ENCODE measurements at regions not wholly inside any gene's neighbourhood (a gene's known extent, or its start where the extent isn't known, plus 50 kb on each side); places are given as distances from the start of the nearest gene placed in this dataset.

- Histone ChIP-seq H4K5ac (ENCODE audit: insufficient read length, low read depth, low read length) (no peak overlapping the region), H4K20me1 (replicated peaks in 1 of 2; ENCODE audit: control insufficient read depth in 1 of 2, insufficient read depth in 2 of 2, low read length in 2 of 2) (no peaks in the 10 kb centered on the region), H3K18ac (ENCODE audit: extremely low read depth, low read length) (no peak overlapping the region), H3K9me3 (ENCODE audit: insufficient read depth in 2 of 2, low read depth in 1 of 2, low read length in 1 of 2) (no peaks in the 10 kb centered on the region), H3K56ac (replicated peaks; ENCODE audit: insufficient read length, low read depth, low read length) (no peak overlapping the region), H3K27me3 (replicated peaks in 1 of 4; ENCODE audit: control insufficient read depth in 3 of 4, extremely low read depth in 1 of 4, insufficient read depth in 3 of 4, low read length in 3 of 4) (no peaks in the 10 kb centered on the region), H2BK120ac (replicated peaks; ENCODE audit: low read depth, low read length) (no peak overlapping the region), H2BK12ac (ENCODE audit: low read depth, low read length) (no peak overlapping the region), H3K9ac (replicated peaks in 1 of 4; ENCODE audit: extremely low read depth in 1 of 4, low read depth in 3 of 4, low read length in 3 of 4) (no peak overlapping the region), H2BK5ac (ENCODE audit: low read depth, low read length) (no peak overlapping the region), H2AFZ (ENCODE audit: low read length) (no peak overlapping the region), H3K79me2 (ENCODE audit: control insufficient read depth in 1 of 2, insufficient read depth in 2 of 2, low read length in 2 of 2) (no peaks in the 10 kb centered on the region), H3K23me2 (ENCODE audit: low read depth, low read length) (no peaks in the 10 kb centered on the region), H4K8ac (ENCODE audit: extremely low read depth, insufficient read depth, low read length) (no peak overlapping the region), H2AK5ac (ENCODE audit: low read depth, low read length) (0 out of 2 replicates have a peak overlapping the region, but pooled peaks have one; percentile 66), H2BK20ac (ENCODE audit: low read length) (no peak overlapping the region), H3K4me1 (replicated peaks in 1 of 4; ENCODE audit: control insufficient read depth in 3 of 4, insufficient read depth in 4 of 4, low read length in 3 of 4) (peaks cover 0 to 4% (median 0%) of the 10 kb centered on the region in 4 experiments; a peak in 2 of 7 replicates), H3K36me3 (ENCODE audit: control insufficient read depth in 2 of 4, insufficient read depth in 4 of 4, low read length in 3 of 4) (no peaks in the 10 kb centered on the region), H3K4me2 (ENCODE audit: insufficient read depth in 1 of 2, low read depth in 2 of 2, low read length in 2 of 2) (no peak overlapping the region), H3K14ac (ENCODE audit: insufficient read length) (no peak overlapping the region), H3K27ac (ENCODE audit: low read depth, low read length) (no peak overlapping the region), H4K91ac (replicated peaks; ENCODE audit: insufficient read length, low read length) (no peak overlapping the region), H2BK15ac (ENCODE audit: low read length) (no peak overlapping the region), H3K79me1 (ENCODE audit: low read depth, low read length) (no peaks in the 10 kb centered on the region), H3K4me3 (ENCODE audit: extremely low read depth in 1 of 4, insufficient read depth in 2 of 4, low read depth in 3 of 4, low read length in 4 of 4) (no peak overlapping the region), H3K4ac (replicated peaks; ENCODE audit: insufficient read length, low read depth, low read length) (no peak overlapping the region), H3K23ac (ENCODE audit: insufficient read length) (no peak overlapping the region)
- POLR2A ChIA-PET (ENCODE audit: partially characterized antibody) = no interaction called here
- TF ChIP-seq RFX5 (IDR thresholded peaks at IDR 0.05; ENCODE audit: borderline replicate concordance, low read depth, low read length) = no peak
- no peak for TF ChIP-seq NANOG (IDR thresholded peaks at IDR 0.05; ENCODE audit: insufficient read depth, low read depth, low read length, poor library complexity, severe bottlenecking)
- TF ChIP-seq RNF2 (IDR thresholded peaks at IDR 0.05; ENCODE audit: borderline replicate concordance, low read depth, low read length, missing control alignments, poor library complexity, severe bottlenecking) = no peak
- no peak for TF ChIP-seq RAD21 (IDR thresholded peaks at IDR 0.05 in 1 of 2, conservative IDR thresholded peaks at IDR 0.05 in 1 of 2; ENCODE audit: low read depth in 2 of 2, low read length in 2 of 2)
- CTCF ChIA-PET (ENCODE audit: partially characterized antibody) = interaction anchor here (0.8 to 1.8 kb wide), 3 partner anchors 16 to 49 kb away, joined by 3 to 4 read pairs (median 4); no protein-coding TSS in a partner anchor
- WGBS, 2 experiments (ENCODE audit: extremely low coverage in 1 of 2, insufficient coverage in 1 of 2, insufficient read length in 1 of 2, insufficient replicate concordance in 2 of 2, low coverage in 1 of 2, low lambda C conversion rate in 2 of 2, missing lambda C conversion rate in 1 of 2) = 86% methylated on average over 1 of the region's 1 CpG; no CpG with 5 or more reads in 1 of the 2 experiments
- DNase-seq (ENCODE audit: low read depth in 1 of 2, low spot score in 2 of 2) (no peak), FAIRE-seq (no peak)
These were observed 68.5 kb upstream of the RPL38 start for GRCh38 chr17:74134991-74135390.
